ENCODE measurements at regions not wholly inside any gene's neighbourhood (a gene's known extent, or its start where the extent isn't known, plus 50 kb on each side); places are given as distances from the start of the nearest gene placed in this dataset.

GRCh38 chr14:96931751-96932150 is 134.6 kb downstream of the VRK1 start:
- no peak for TF ChIP-seq POLR2AphosphoS5 (IDR thresholded peaks at IDR 0.05)
- TF ChIP-seq POLR2A (IDR thresholded peaks at IDR 0.05), result no peak
- TF ChIP-seq CTCF (IDR thresholded peaks at IDR 0.05), result no peak
- Histone ChIP-seq H3K4me3 (no peak overlapping the region), H3K27ac (no peak overlapping the region), H3K36me3 (no peaks in the 10 kb centered on the region), H3K4me1 (replicated peaks) (no peaks in the 10 kb centered on the region), H3K9me3 (no peaks in the 10 kb centered on the region), H3K27me3 (replicated peaks; ENCODE audit: insufficient read depth) (no peaks in the 10 kb centered on the region)
- 96% methylated on average over 17 of the region's 17 CpGs for WGBS
- intact Hi-C loops (cut with DNase I), result no loop called here
- DNase-seq (ENCODE audit: low spot score), result no peak

DNA sequence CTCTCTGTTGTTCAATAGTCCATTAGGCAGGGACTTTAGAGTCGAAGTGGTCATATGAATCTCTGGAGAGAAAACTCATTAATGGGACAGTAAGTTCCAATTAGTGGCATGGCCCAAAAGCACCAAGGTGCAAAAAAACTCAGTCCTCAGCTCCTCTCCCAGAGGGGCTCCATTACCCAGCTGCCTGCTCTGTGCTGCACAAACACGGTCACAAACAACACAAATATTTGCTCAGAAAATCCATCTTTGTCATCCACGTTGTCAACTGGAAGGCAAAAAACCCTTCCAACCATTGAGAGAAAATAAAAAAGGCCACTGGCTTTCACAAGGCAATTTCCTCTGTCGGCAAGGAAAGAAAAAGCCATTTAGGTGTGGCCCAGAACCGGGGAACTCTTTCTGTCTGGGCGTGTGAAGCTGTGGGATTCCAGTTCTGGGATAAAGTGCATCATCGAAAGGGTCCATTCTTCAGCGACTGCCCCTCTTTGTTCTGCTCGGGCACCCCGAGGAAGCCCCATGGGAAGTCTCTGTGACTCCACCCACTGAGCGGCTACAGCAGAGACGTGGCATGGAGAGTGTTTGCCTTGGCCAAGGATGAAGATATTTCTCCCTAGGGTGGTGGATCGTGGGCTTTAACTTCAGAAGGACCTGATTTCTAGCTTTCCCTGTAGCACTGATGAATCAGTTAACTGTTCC is 137.6 kb downstream of the VRK1 start:
- no peak overlapping the region for H3K4me3 ChIP-seq
- H3K27ac ChIP-seq, result no peak overlapping the region
- H3K36me3 ChIP-seq, result no peaks in the 10 kb centered on the region
- H3K27me3 ChIP-seq (replicated peaks; ENCODE audit: insufficient read depth), result no peaks in the 10 kb centered on the region
- no peak for TF ChIP-seq POLR2A (IDR thresholded peaks at IDR 0.05)
- no peak for TF ChIP-seq POLR2AphosphoS5 (IDR thresholded peaks at IDR 0.05)
- TF ChIP-seq CTCF (IDR thresholded peaks at IDR 0.05), result no peak
- no peaks in the 10 kb centered on the region for H3K9me3 ChIP-seq
- 60% methylated on average over 13 of the region's 13 CpGs for WGBS
- no peaks in the 10 kb centered on the region for H3K4me1 ChIP-seq (replicated peaks)
- no peak for DNase-seq (ENCODE audit: low spot score)
- intact Hi-C loops (cut with DNase I), result no loop called here

DNA sequence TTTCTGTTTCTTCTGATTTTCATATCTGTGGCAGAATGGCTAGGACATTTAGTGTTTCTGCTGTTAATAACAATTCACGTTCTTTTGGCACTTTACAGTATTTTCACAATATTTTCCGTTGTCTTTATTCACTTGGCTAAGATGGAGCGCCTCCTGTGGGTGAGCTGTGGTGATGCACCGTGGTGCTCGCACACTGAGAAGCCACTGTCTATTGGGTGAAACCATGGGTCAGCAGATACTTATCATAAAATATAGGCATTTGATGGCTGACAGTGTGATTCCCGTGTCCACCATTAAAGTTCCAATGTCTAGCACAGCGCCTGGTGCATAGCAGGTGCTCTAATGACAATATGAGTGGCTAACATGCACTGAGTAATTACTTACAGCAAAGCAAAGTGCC is 141.8 kb downstream of the VRK1 start:
- 62% methylated on average over 7 of the region's 7 CpGs for WGBS
- no peak overlapping the region for H3K4me3 ChIP-seq
- H3K4me1 ChIP-seq (replicated peaks), result no peaks in the 10 kb centered on the region

DNA sequence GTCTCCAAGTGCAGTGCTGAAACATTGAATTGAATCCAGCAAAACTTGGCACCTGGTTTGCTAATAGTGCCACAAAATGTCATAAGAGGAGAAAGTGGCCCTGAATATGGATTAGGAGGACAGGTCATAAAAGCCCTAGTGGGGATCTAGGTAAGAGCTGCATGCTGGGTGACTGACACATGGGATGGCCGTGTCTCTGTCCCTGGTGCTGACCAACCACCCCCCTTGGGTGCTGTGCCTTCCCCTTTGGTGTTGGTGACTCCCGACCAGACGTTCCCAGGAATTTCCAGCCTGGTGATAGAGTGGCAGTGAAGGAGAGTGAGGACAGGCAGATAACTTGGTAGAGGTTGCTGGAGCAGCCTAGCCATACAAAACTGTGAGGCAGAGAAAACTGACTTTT is 142.8 kb downstream of the VRK1 start:
- TF ChIP-seq POLR2AphosphoS5 (IDR thresholded peaks at IDR 0.05) (no peak), CTCF (IDR thresholded peaks at IDR 0.05) (no peak), POLR2A (IDR thresholded peaks at IDR 0.05) (no peak)
- no peak for DNase-seq (ENCODE audit: low spot score)
- no peaks in the 10 kb centered on the region for H3K4me1 ChIP-seq (replicated peaks)
- no peaks in the 10 kb centered on the region for H3K36me3 ChIP-seq
- H3K27ac ChIP-seq, result no peak overlapping the region
- 19% methylated on average over 3 of the region's 3 CpGs for WGBS
- H3K27me3 ChIP-seq (replicated peaks; ENCODE audit: insufficient read depth), result no peaks in the 10 kb centered on the region
- H3K9me3 ChIP-seq, result no peaks in the 10 kb centered on the region
- no peak overlapping the region for H3K4me3 ChIP-seq
- intact Hi-C loops (cut with DNase I), result no loop called here

More for the DNA sequence above, 141.8 kb downstream of the VRK1 start:
- DNase-seq (ENCODE audit: low spot score), result no peak
- no peaks in the 10 kb centered on the region for H3K27me3 ChIP-seq (replicated peaks; ENCODE audit: insufficient read depth)
- no peaks in the 10 kb centered on the region for H3K36me3 ChIP-seq
- no peak overlapping the region for H3K27ac ChIP-seq
- TF ChIP-seq POLR2AphosphoS5 (IDR thresholded peaks at IDR 0.05) (no peak), CTCF (IDR thresholded peaks at IDR 0.05) (no peak), POLR2A (IDR thresholded peaks at IDR 0.05) (no peak)
- H3K9me3 ChIP-seq, result no peaks in the 10 kb centered on the region
- intact Hi-C loops (cut with DNase I), result no loop called here

DNA sequence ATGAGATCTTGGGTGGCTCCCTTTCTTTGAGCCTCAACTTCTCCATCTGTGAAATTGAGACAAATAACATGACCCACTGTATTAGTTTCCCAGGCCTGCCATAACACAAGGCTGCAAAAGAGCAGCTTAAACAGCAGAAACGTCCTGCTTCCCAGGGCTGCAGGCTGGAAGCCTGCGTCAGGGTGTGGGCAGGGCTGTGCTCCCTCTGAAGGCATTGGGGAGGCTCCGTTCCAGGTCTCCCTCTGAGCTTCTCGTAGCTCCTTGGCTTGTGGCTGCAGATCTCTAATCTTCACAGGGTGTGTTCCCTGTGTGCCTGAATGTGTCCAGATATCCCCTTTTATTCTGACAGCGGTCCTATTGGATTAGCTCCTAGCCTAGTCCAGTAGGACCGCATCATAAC is 147.1 kb downstream of the VRK1 start:
- Histone ChIP-seq H3K36me3 (no peaks in the 10 kb centered on the region), H3K9me3 (no peaks in the 10 kb centered on the region), H3K27me3 (replicated peaks; ENCODE audit: insufficient read depth) (no peaks in the 10 kb centered on the region), H3K4me1 (replicated peaks) (no peaks in the 10 kb centered on the region), H3K27ac (no peak overlapping the region), H3K4me3 (no peak overlapping the region)
- WGBS, result 52% methylated on average over 6 of the region's 6 CpGs
- intact Hi-C loops (cut with DNase I), result no loop called here
- DNase-seq (ENCODE audit: low spot score), result no peak
- no peak for TF ChIP-seq CTCF (IDR thresholded peaks at IDR 0.05)
- no peak for TF ChIP-seq POLR2A (IDR thresholded peaks at IDR 0.05)
- TF ChIP-seq POLR2AphosphoS5 (IDR thresholded peaks at IDR 0.05), result no peak

Measured in prostate gland (tissue), 2 donors.